ENCODE measurements at regions not wholly inside any gene's neighbourhood (a gene's known extent, or its start where the extent isn't known, plus 50 kb on each side); places are given as distances from the start of the nearest gene placed in this dataset.

- Histone ChIP-seq H3K36me3 (ENCODE audit: control insufficient read depth, insufficient read depth, low read length) (no peaks in the 10 kb centered on the region), H3K9me3 (ENCODE audit: control insufficient read depth, insufficient read depth, low read depth, low read length) (no peaks in the 10 kb centered on the region), H3K4me3 (replicated peaks in 1 of 4; ENCODE audit: control extremely low read depth in 1 of 4, insufficient read depth in 1 of 4, low read depth in 3 of 4, low read length in 4 of 4) (no peak overlapping the region), H3K9ac (ENCODE audit: insufficient read depth, low read length) (no peak overlapping the region), H3K27ac (ENCODE audit: insufficient read depth, low read length) (no peak overlapping the region), H2AFZ (ENCODE audit: low read length) (no peak overlapping the region), H3K27me3 (ENCODE audit: control insufficient read depth, insufficient read depth, low read length) (no peaks in the 10 kb centered on the region), H3K79me2 (ENCODE audit: control insufficient read depth, insufficient read depth, low read length) (no peaks in the 10 kb centered on the region), H4K20me1 (ENCODE audit: control insufficient read depth, extremely low read depth, insufficient read depth, low read length) (no peaks in the 10 kb centered on the region), H3K4me1 (ENCODE audit: control insufficient read depth, extremely low read depth, insufficient read depth, low read length) (no peaks in the 10 kb centered on the region), H3K4me2 (ENCODE audit: extremely low read depth, insufficient read depth, low read length) (no peak overlapping the region)
- TF ChIP-seq CTCF (conservative IDR thresholded peaks at IDR 0.05 in 1 of 2, IDR thresholded peaks at IDR 0.05 in 1 of 2; ENCODE audit: low read depth in 1 of 2, low read length in 2 of 2) (no peak), EZH2 (IDR thresholded peaks at IDR 0.05; ENCODE audit: low read length, missing control alignments) (no peak)
- no peak for DNase-seq (ENCODE audit: low read depth in 2 of 2)
Observed at GRCh38 chr1:191866155-191866554, 292.1 kb upstream of the RGS18 start.

GRCh38 chr1:191869790-191870312 lies 288.4 kb upstream of the RGS18 start:
- H3K4me3 ChIP-seq (replicated peaks in 1 of 4; ENCODE audit: control extremely low read depth in 1 of 4, insufficient read depth in 1 of 4, low read depth in 3 of 4, low read length in 4 of 4): no peak overlapping the region
- TF ChIP-seq EZH2 (IDR thresholded peaks at IDR 0.05; ENCODE audit: low read length, missing control alignments): no peak
- no peak for TF ChIP-seq CTCF (conservative IDR thresholded peaks at IDR 0.05 in 1 of 2, IDR thresholded peaks at IDR 0.05 in 1 of 2; ENCODE audit: low read depth in 1 of 2, low read length in 2 of 2)
- no peak for DNase-seq (ENCODE audit: low read depth in 2 of 2)
- no peaks in the 10 kb centered on the region for H4K20me1 ChIP-seq (ENCODE audit: control insufficient read depth, extremely low read depth, insufficient read depth, low read length)
- H3K36me3 ChIP-seq (ENCODE audit: control insufficient read depth, insufficient read depth, low read length): no peaks in the 10 kb centered on the region
- no peaks in the 10 kb centered on the region for H3K9me3 ChIP-seq (ENCODE audit: control insufficient read depth, insufficient read depth, low read depth, low read length)
- H2AFZ ChIP-seq (ENCODE audit: low read length): no peak overlapping the region
- no peaks in the 10 kb centered on the region for H3K79me2 ChIP-seq (ENCODE audit: control insufficient read depth, insufficient read depth, low read length)
- H3K27ac ChIP-seq (ENCODE audit: insufficient read depth, low read length): no peak overlapping the region
- no peak overlapping the region for H3K4me2 ChIP-seq (ENCODE audit: extremely low read depth, insufficient read depth, low read length)
- no peaks in the 10 kb centered on the region for H3K4me1 ChIP-seq (ENCODE audit: control insufficient read depth, extremely low read depth, insufficient read depth, low read length)
- no peak overlapping the region for H3K9ac ChIP-seq (ENCODE audit: insufficient read depth, low read length)
- no peaks in the 10 kb centered on the region for H3K27me3 ChIP-seq (ENCODE audit: control insufficient read depth, insufficient read depth, low read length)

- no peak for TF ChIP-seq CTCF (conservative IDR thresholded peaks at IDR 0.05 in 1 of 2, IDR thresholded peaks at IDR 0.05 in 1 of 2; ENCODE audit: low read depth in 1 of 2, low read length in 2 of 2)
- TF ChIP-seq EZH2 (IDR thresholded peaks at IDR 0.05; ENCODE audit: low read length, missing control alignments): no peak
- Histone ChIP-seq H2AFZ (ENCODE audit: low read length) (no peak overlapping the region), H3K4me1 (ENCODE audit: control insufficient read depth, extremely low read depth, insufficient read depth, low read length) (no peaks in the 10 kb centered on the region), H4K20me1 (ENCODE audit: control insufficient read depth, extremely low read depth, insufficient read depth, low read length) (no peaks in the 10 kb centered on the region), H3K4me2 (ENCODE audit: extremely low read depth, insufficient read depth, low read length) (no peak overlapping the region), H3K4me3 (replicated peaks in 1 of 4; ENCODE audit: control extremely low read depth in 1 of 4, insufficient read depth in 1 of 4, low read depth in 3 of 4, low read length in 4 of 4) (no peak overlapping the region), H3K9ac (ENCODE audit: insufficient read depth, low read length) (no peak overlapping the region), H3K9me3 (ENCODE audit: control insufficient read depth, insufficient read depth, low read depth, low read length) (no peaks in the 10 kb centered on the region), H3K27ac (ENCODE audit: insufficient read depth, low read length) (no peak overlapping the region), H3K36me3 (ENCODE audit: control insufficient read depth, insufficient read depth, low read length) (no peaks in the 10 kb centered on the region), H3K27me3 (ENCODE audit: control insufficient read depth, insufficient read depth, low read length) (no peaks in the 10 kb centered on the region), H3K79me2 (ENCODE audit: control insufficient read depth, insufficient read depth, low read length) (no peaks in the 10 kb centered on the region)
- no peak for DNase-seq (ENCODE audit: low read depth in 2 of 2)
Observed at GRCh38 chr1:191870490-191870889, 287.8 kb upstream of the RGS18 start.

Data from fibroblast of lung (primary cell).